ENCODE measurements at regions not wholly inside any gene's neighbourhood (a gene's known extent, or its start where the extent isn't known, plus 50 kb on each side); places are given as distances from the start of the nearest gene placed in this dataset.

DNA sequence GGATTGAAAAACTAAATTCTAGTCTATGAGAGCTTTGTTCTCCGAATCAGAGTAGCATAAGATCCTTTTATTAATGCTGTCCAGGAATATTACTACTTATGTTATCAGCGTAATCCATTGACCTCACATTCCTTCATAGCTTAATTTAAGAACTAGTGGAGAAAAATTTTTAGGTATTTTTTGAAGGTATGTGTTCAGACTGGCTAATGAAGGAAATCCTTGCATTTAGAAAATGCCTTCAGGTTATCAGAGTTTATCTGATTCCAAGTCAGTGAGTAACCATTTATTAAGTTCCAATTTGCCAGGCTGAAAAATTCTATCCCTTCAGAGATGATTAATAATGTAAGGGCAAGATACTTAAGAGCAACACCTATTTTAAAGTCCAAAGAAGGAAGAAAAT is 338.2 kb upstream of the B3GALT2 start:
- POLR2A ChIA-PET = no interaction called here
- no peak for DNase-seq (ENCODE audit: extremely low spot score)
- no peak for TF ChIP-seq CTCF (IDR thresholded peaks at IDR 0.05; ENCODE audit: control extremely low read depth, extremely low read depth, low read depth, missing control alignments)
- CTCF ChIA-PET = interaction anchor here (1.4 to 2.2 kb wide), 4 partner anchors 9 to 244 kb away, joined by 3 to 12 read pairs (median 4); no protein-coding TSS in a partner anchor

DNA sequence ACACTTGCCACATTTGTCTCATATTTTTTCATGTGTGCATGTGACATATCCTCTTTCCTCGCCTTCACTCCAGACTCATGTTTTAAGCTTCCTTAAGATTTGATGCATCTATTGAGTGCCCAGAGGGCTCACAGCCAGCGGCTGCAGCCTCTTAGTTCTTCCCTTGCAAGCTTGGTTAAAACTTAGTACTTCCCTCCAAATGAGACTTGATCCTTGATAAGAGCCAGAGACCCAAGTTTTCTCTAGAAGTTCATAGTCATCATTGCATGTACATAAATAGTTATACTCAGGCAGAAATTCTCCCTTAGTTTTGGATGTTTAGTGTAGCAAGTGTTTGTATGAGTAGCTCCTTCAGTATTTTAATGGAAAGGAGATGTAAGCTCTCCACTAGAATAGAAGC is 337.6 kb upstream of the B3GALT2 start:
- POLR2A ChIA-PET = no interaction called here

GRCh38 chr1:193520472-193520871 is 334.1 kb upstream of the B3GALT2 start:
- no peak for DNase-seq (ENCODE audit: extremely low spot score)
- TF ChIP-seq CTCF (IDR thresholded peaks at IDR 0.05; ENCODE audit: control extremely low read depth, extremely low read depth, low read depth, missing control alignments) = no peak
- ChIA-PET CTCF (no interaction called here), POLR2A (no interaction called here)

More for the DNA sequence above, 337.6 kb upstream of the B3GALT2 start:
- CTCF ChIA-PET = interaction anchor here (1.6 to 2.2 kb wide), 2 partner anchors 10 to 245 kb away, joined by 3 to 12 read pairs; no protein-coding TSS in a partner anchor
- TF ChIP-seq CTCF (IDR thresholded peaks at IDR 0.05; ENCODE audit: control extremely low read depth, extremely low read depth, low read depth, missing control alignments) = no peak
- DNase-seq (ENCODE audit: extremely low spot score) = no peak

DNA sequence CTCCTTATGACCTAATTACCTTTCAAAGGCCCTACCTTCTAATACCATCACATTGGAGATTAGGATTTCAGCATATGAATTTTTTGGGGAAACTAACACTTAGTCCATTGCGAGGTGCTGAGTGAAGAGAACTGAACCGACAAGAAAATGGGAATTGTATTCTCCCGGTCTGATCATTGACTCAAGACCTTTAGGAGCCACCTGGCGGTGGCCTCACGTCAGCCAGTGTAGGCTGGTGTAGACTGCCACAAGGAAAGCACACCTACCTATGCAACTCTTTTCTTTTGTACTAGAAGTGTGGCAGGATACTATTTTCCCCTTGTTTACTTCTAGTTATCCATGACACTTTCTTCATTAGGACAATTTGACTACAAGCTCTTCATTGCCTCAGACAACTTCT is 333.5 kb upstream of the B3GALT2 start:
- CTCF ChIA-PET = no interaction called here
- TF ChIP-seq CTCF (IDR thresholded peaks at IDR 0.05; ENCODE audit: control extremely low read depth, extremely low read depth, low read depth, missing control alignments) = no peak
- POLR2A ChIA-PET = no interaction called here

DNA sequence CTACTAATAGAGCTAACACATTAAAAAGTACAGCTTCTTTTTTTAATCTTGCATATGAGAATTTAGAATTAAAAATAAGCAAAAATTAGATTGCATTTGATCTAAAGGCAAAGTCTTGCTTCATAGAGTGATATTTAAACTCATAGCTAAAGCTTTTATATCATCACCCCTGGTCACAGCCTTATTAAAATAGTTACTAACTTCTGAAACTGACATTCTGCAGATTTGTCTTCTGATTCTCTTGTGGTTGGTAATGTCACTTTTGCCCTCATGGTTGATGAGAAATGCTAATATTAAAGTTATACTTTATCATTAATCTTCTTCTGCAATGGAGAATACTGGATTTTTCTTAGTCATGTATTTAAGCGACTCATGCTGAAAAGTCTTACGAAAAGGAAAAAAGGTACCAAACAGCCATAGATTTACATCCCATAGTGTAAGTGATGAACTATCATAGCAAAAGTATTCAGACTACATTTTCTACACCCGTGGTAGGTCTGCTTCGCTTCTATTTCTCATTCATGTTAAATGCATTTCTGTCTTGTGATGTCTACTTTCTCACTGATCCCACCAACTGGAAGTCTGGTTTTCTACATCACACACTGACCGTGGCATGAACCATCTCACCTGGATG is 330.5 kb upstream of the B3GALT2 start:
- no peak for DNase-seq (ENCODE audit: extremely low spot score)
- ChIA-PET POLR2A (no interaction called here), CTCF (no interaction called here)
- no peak for TF ChIP-seq CTCF (IDR thresholded peaks at IDR 0.05; ENCODE audit: control extremely low read depth, extremely low read depth, low read depth, missing control alignments)

More for the DNA sequence above, 333.5 kb upstream of the B3GALT2 start:
- no peak for DNase-seq (ENCODE audit: extremely low spot score)

DNA sequence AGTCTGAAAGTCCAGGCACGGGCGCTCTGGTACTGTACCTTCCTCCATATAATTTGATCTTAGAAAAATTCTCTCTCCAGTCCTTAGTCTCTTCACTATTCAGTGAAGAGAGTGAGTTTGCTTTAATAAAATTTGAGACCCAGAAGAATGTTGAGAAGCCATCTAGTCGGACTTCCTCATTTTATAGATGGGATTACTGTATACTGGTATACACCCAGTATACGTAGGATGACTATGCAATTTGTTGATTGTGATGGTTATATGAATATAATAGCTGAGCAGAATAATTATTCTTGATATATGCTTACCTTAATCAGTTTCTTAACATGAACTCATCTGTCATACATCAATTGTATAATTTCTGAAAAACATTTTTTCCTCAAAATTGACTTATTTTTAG is 328.0 kb upstream of the B3GALT2 start:
- no peak for DNase-seq (ENCODE audit: extremely low spot score)
- POLR2A ChIA-PET = no interaction called here
- CTCF ChIA-PET = interaction anchor here (1.2 kb wide), 1 partner anchor 10 kb away, joined by 3 read pairs; no protein-coding TSS in a partner anchor
- no peak for TF ChIP-seq CTCF (IDR thresholded peaks at IDR 0.05; ENCODE audit: control extremely low read depth, extremely low read depth, low read depth, missing control alignments)

Measured in GM10248 (cell line).